ENCODE measurements at regions not wholly inside any gene's neighbourhood (a gene's known extent, or its start where the extent isn't known, plus 50 kb on each side); places are given as distances from the start of the nearest gene placed in this dataset.
"Not testable (repeated sequence)": the region's sequence is repeated elsewhere in the genome, so short reads cannot be mapped to it uniquely, and the experiment has no call there.

- Histone ChIP-seq H3K4me1 (ENCODE audit: control insufficient read depth in 2 of 2, insufficient read depth in 2 of 2, low read length in 2 of 2) (no peaks in the 10 kb centered on the region), H3K27me3 (ENCODE audit: control insufficient read depth in 2 of 2, insufficient read depth in 2 of 2, low read length in 2 of 2) (peaks cover 4 to 5% of the 10 kb centered on the region in 2 donors), H3K9ac (ENCODE audit: low read depth in 1 of 2, low read length in 2 of 2) (no peak overlapping the region), H3K36me3 (ENCODE audit: control insufficient read depth in 2 of 2, insufficient read depth in 2 of 2, low read length in 2 of 2) (no peaks in the 10 kb centered on the region), H3K9me3 (ENCODE audit: control insufficient read depth in 2 of 2, low read length in 2 of 2) (no peaks in the 10 kb centered on the region), H3K27ac (ENCODE audit: low read depth in 2 of 2, low read length in 2 of 2) (no peak overlapping the region), H3K4me3 (ENCODE audit: low read length in 2 of 2) (no peak overlapping the region)
Measured at GRCh38 chr11:129705341-129705740, 110.3 kb upstream of the TMEM45B start.

- Histone ChIP-seq H3K9me3 (ENCODE audit: control insufficient read depth in 2 of 2, low read length in 2 of 2) (no peaks in the 10 kb centered on the region), H3K9ac (ENCODE audit: low read depth in 1 of 2, low read length in 2 of 2) (no peak overlapping the region), H3K4me3 (ENCODE audit: low read length in 2 of 2) (no peak overlapping the region), H3K4me1 (ENCODE audit: control insufficient read depth in 2 of 2, insufficient read depth in 2 of 2, low read length in 2 of 2) (no peaks in the 10 kb centered on the region), H3K36me3 (ENCODE audit: control insufficient read depth in 2 of 2, insufficient read depth in 2 of 2, low read length in 2 of 2) (no peaks in the 10 kb centered on the region), H3K27me3 (ENCODE audit: control insufficient read depth in 2 of 2, insufficient read depth in 2 of 2, low read length in 2 of 2) (peaks cover 0 to 5% of the 10 kb centered on the region in 2 donors), H3K27ac (ENCODE audit: low read depth in 2 of 2, low read length in 2 of 2) (no peak overlapping the region)
Measured at GRCh38 chr11:129705933-129706332, 109.7 kb upstream of the TMEM45B start.

GRCh38 chr11:129709801-129710398 is 105.7 kb upstream of the TMEM45B start:
- no peaks in the 10 kb centered on the region for H3K27me3 ChIP-seq (ENCODE audit: control insufficient read depth in 2 of 2, insufficient read depth in 2 of 2, low read length in 2 of 2)
- no peak overlapping the region for H3K27ac ChIP-seq (ENCODE audit: low read depth in 2 of 2, low read length in 2 of 2)
- H3K4me1 ChIP-seq (ENCODE audit: control insufficient read depth in 2 of 2, insufficient read depth in 2 of 2, low read length in 2 of 2) = no peaks in the 10 kb centered on the region
- H3K9ac ChIP-seq (ENCODE audit: low read depth in 1 of 2, low read length in 2 of 2) = no peak overlapping the region
- H3K9me3 ChIP-seq (ENCODE audit: control insufficient read depth in 2 of 2, low read length in 2 of 2) = no peaks in the 10 kb centered on the region
- H3K4me3 ChIP-seq (ENCODE audit: low read length in 2 of 2) = no peak overlapping the region
- H3K36me3 ChIP-seq (ENCODE audit: control insufficient read depth in 2 of 2, insufficient read depth in 2 of 2, low read length in 2 of 2) = no peaks in the 10 kb centered on the region

GRCh38 chr11:129710423-129710822 is 105.2 kb upstream of the TMEM45B start:
- H3K4me1 ChIP-seq (ENCODE audit: control insufficient read depth in 2 of 2, insufficient read depth in 2 of 2, low read length in 2 of 2) = no peaks in the 10 kb centered on the region
- H3K36me3 ChIP-seq (ENCODE audit: control insufficient read depth in 2 of 2, insufficient read depth in 2 of 2, low read length in 2 of 2) = no peaks in the 10 kb centered on the region
- H3K27ac ChIP-seq (ENCODE audit: low read depth in 2 of 2, low read length in 2 of 2) = no peak overlapping the region
- H3K27me3 ChIP-seq (ENCODE audit: control insufficient read depth in 2 of 2, insufficient read depth in 2 of 2, low read length in 2 of 2) = no peaks in the 10 kb centered on the region
- H3K4me3 ChIP-seq (ENCODE audit: low read length in 2 of 2) = no peak overlapping the region
- H3K9ac ChIP-seq (ENCODE audit: low read depth in 1 of 2, low read length in 2 of 2) = no peak overlapping the region
- H3K9me3 ChIP-seq (ENCODE audit: control insufficient read depth in 2 of 2, low read length in 2 of 2) = no peaks in the 10 kb centered on the region

GRCh38 chr11:129711760-129712159 is 103.9 kb upstream of the TMEM45B start:
- Histone ChIP-seq H3K9ac (ENCODE audit: low read depth in 1 of 2, low read length in 2 of 2) (no peak overlapping the region), H3K4me3 (ENCODE audit: low read length in 2 of 2) (no peak overlapping the region), H3K36me3 (ENCODE audit: control insufficient read depth in 2 of 2, insufficient read depth in 2 of 2, low read length in 2 of 2) (no peaks in the 10 kb centered on the region), H3K27ac (ENCODE audit: low read depth in 2 of 2, low read length in 2 of 2) (no peak overlapping the region), H3K9me3 (ENCODE audit: control insufficient read depth in 2 of 2, low read length in 2 of 2) (no peaks in the 10 kb centered on the region), H3K4me1 (ENCODE audit: control insufficient read depth in 2 of 2, insufficient read depth in 2 of 2, low read length in 2 of 2) (no peaks in the 10 kb centered on the region), H3K27me3 (ENCODE audit: control insufficient read depth in 2 of 2, insufficient read depth in 2 of 2, low read length in 2 of 2) (no peaks in the 10 kb centered on the region)

- H3K36me3 ChIP-seq (ENCODE audit: control insufficient read depth in 2 of 2, insufficient read depth in 2 of 2, low read length in 2 of 2); H3K9me3 ChIP-seq (ENCODE audit: control insufficient read depth in 2 of 2, low read length in 2 of 2); H3K27ac ChIP-seq (ENCODE audit: low read depth in 2 of 2, low read length in 2 of 2); H3K27me3 ChIP-seq (ENCODE audit: control insufficient read depth in 2 of 2, insufficient read depth in 2 of 2, low read length in 2 of 2); H3K4me3 ChIP-seq (ENCODE audit: low read length in 2 of 2); H3K9ac ChIP-seq (ENCODE audit: low read depth in 1 of 2, low read length in 2 of 2); H3K4me1 ChIP-seq (ENCODE audit: control insufficient read depth in 2 of 2, insufficient read depth in 2 of 2, low read length in 2 of 2): not testable (repeated sequence)
Measured at GRCh38 chr11:129712486-129713240, 103.0 kb upstream of the TMEM45B start.

- no peaks in the 10 kb centered on the region for H3K36me3 ChIP-seq (ENCODE audit: control insufficient read depth in 2 of 2, insufficient read depth in 2 of 2, low read length in 2 of 2)
- no peaks in the 10 kb centered on the region for H3K9me3 ChIP-seq (ENCODE audit: control insufficient read depth in 2 of 2, low read length in 2 of 2)
- H3K4me3 ChIP-seq (ENCODE audit: low read length in 2 of 2) = no peak overlapping the region
- no peaks in the 10 kb centered on the region for H3K4me1 ChIP-seq (ENCODE audit: control insufficient read depth in 2 of 2, insufficient read depth in 2 of 2, low read length in 2 of 2)
- no peak overlapping the region for H3K9ac ChIP-seq (ENCODE audit: low read depth in 1 of 2, low read length in 2 of 2)
- no peak overlapping the region for H3K27ac ChIP-seq (ENCODE audit: low read depth in 2 of 2, low read length in 2 of 2)
- no peaks in the 10 kb centered on the region for H3K27me3 ChIP-seq (ENCODE audit: control insufficient read depth in 2 of 2, insufficient read depth in 2 of 2, low read length in 2 of 2)
Measured at GRCh38 chr11:129719037-129719436, 96.6 kb upstream of the TMEM45B start.

- Histone ChIP-seq H3K4me1 (ENCODE audit: control insufficient read depth in 2 of 2, insufficient read depth in 2 of 2, low read length in 2 of 2) (no peaks in the 10 kb centered on the region), H3K27me3 (ENCODE audit: control insufficient read depth in 2 of 2, insufficient read depth in 2 of 2, low read length in 2 of 2) (no peaks in the 10 kb centered on the region), H3K36me3 (ENCODE audit: control insufficient read depth in 2 of 2, insufficient read depth in 2 of 2, low read length in 2 of 2) (no peaks in the 10 kb centered on the region), H3K9me3 (ENCODE audit: control insufficient read depth in 2 of 2, low read length in 2 of 2) (no peaks in the 10 kb centered on the region), H3K9ac (ENCODE audit: low read depth in 1 of 2, low read length in 2 of 2) (no peak overlapping the region), H3K4me3 (ENCODE audit: low read length in 2 of 2) (no peak overlapping the region), H3K27ac (ENCODE audit: low read depth in 2 of 2, low read length in 2 of 2) (no peak overlapping the region)
Measured at GRCh38 chr11:129720156-129720555, 95.5 kb upstream of the TMEM45B start.

GRCh38 chr11:129720994-129721393 is 94.7 kb upstream of the TMEM45B start:
- Histone ChIP-seq H3K4me1 (ENCODE audit: control insufficient read depth in 2 of 2, insufficient read depth in 2 of 2, low read length in 2 of 2) (no peaks in the 10 kb centered on the region), H3K36me3 (ENCODE audit: control insufficient read depth in 2 of 2, insufficient read depth in 2 of 2, low read length in 2 of 2) (no peaks in the 10 kb centered on the region), H3K9ac (ENCODE audit: low read depth in 1 of 2, low read length in 2 of 2) (no peak overlapping the region), H3K27ac (ENCODE audit: low read depth in 2 of 2, low read length in 2 of 2) (no peak overlapping the region), H3K27me3 (ENCODE audit: control insufficient read depth in 2 of 2, insufficient read depth in 2 of 2, low read length in 2 of 2) (no peaks in the 10 kb centered on the region), H3K9me3 (ENCODE audit: control insufficient read depth in 2 of 2, low read length in 2 of 2) (no peaks in the 10 kb centered on the region), H3K4me3 (ENCODE audit: low read length in 2 of 2) (no peak overlapping the region)

GRCh38 chr11:129721685-129722084 is 94.0 kb upstream of the TMEM45B start:
- Histone ChIP-seq H3K9ac (ENCODE audit: low read depth in 1 of 2, low read length in 2 of 2) (no peak overlapping the region), H3K4me3 (ENCODE audit: low read length in 2 of 2) (no peak overlapping the region), H3K27ac (ENCODE audit: low read depth in 2 of 2, low read length in 2 of 2) (no peak overlapping the region), H3K9me3 (ENCODE audit: control insufficient read depth in 2 of 2, low read length in 2 of 2) (no peaks in the 10 kb centered on the region), H3K4me1 (ENCODE audit: control insufficient read depth in 2 of 2, insufficient read depth in 2 of 2, low read length in 2 of 2) (no peaks in the 10 kb centered on the region), H3K27me3 (ENCODE audit: control insufficient read depth in 2 of 2, insufficient read depth in 2 of 2, low read length in 2 of 2) (no peaks in the 10 kb centered on the region), H3K36me3 (ENCODE audit: control insufficient read depth in 2 of 2, insufficient read depth in 2 of 2, low read length in 2 of 2) (no peaks in the 10 kb centered on the region)

All from mucosa of rectum (tissue), 2 donors.